ENCODE measurements at regions not wholly inside any gene's neighbourhood (a gene's known extent, or its start where the extent isn't known, plus 50 kb on each side); places are given as distances from the start of the nearest gene placed in this dataset.

- TF ChIP-seq NFIC (IDR thresholded peaks at IDR 0.05) (no peak), YY1 (IDR thresholded peaks at IDR 0.05; ENCODE audit: low read depth) (no peak), ZBTB7A (IDR thresholded peaks at IDR 0.05; ENCODE audit: low read depth) (no peak), REST (IDR thresholded peaks at IDR 0.05; ENCODE audit: low read depth) (no peak), USF1 (IDR thresholded peaks at IDR 0.05) (no peak), MAX (IDR thresholded peaks at IDR 0.05) (no peak), TAF1 (IDR thresholded peaks at IDR 0.05; ENCODE audit: low read depth) (no peak), CREB1 (IDR thresholded peaks at IDR 0.05; ENCODE audit: low read depth) (no peak), EP300 (IDR thresholded peaks at IDR 0.05; ENCODE audit: borderline replicate concordance) (no peak), EGR1 (IDR thresholded peaks at IDR 0.05) (no peak), TEAD4 (IDR thresholded peaks at IDR 0.05) (no peak), FOXM1 (IDR thresholded peaks at IDR 0.05; ENCODE audit: borderline replicate concordance, low read depth) (no peak), CEBPB (IDR thresholded peaks at IDR 0.05) (no peak), TCF12 (IDR thresholded peaks at IDR 0.05; ENCODE audit: low read depth) (no peak), RAD21 (IDR thresholded peaks at IDR 0.05; ENCODE audit: low read depth) (no peak)
These were observed 101.1 kb downstream of the TMEM174 start for GRCh38 chr5:73274121-73274520.

- TF ChIP-seq FOXM1 (IDR thresholded peaks at IDR 0.05; ENCODE audit: borderline replicate concordance, low read depth), result no peak
- TF ChIP-seq ZBTB7A (IDR thresholded peaks at IDR 0.05; ENCODE audit: low read depth), result no peak
- no peak for TF ChIP-seq TEAD4 (IDR thresholded peaks at IDR 0.05)
- TF ChIP-seq EP300 (IDR thresholded peaks at IDR 0.05; ENCODE audit: borderline replicate concordance), result no peak
- no peak for TF ChIP-seq EGR1 (IDR thresholded peaks at IDR 0.05)
- no peak for TF ChIP-seq REST (IDR thresholded peaks at IDR 0.05; ENCODE audit: low read depth)
- TF ChIP-seq CREB1 (IDR thresholded peaks at IDR 0.05; ENCODE audit: low read depth), result no peak
- no peak for TF ChIP-seq MAX (IDR thresholded peaks at IDR 0.05)
These were observed 100.5 kb downstream of the TMEM174 start for GRCh38 chr5:73273379-73274050.

- TF ChIP-seq CREB1 (IDR thresholded peaks at IDR 0.05; ENCODE audit: low read depth) (no peak), YY1 (IDR thresholded peaks at IDR 0.05; ENCODE audit: low read depth) (no peak), TCF12 (IDR thresholded peaks at IDR 0.05; ENCODE audit: low read depth) (no peak), CEBPB (IDR thresholded peaks at IDR 0.05) (no peak), EP300 (IDR thresholded peaks at IDR 0.05; ENCODE audit: borderline replicate concordance) (no peak), TEAD4 (IDR thresholded peaks at IDR 0.05) (no peak), NFIC (IDR thresholded peaks at IDR 0.05) (no peak), USF1 (IDR thresholded peaks at IDR 0.05) (no peak), EGR1 (IDR thresholded peaks at IDR 0.05) (no peak), FOXM1 (IDR thresholded peaks at IDR 0.05; ENCODE audit: borderline replicate concordance, low read depth) (no peak), REST (IDR thresholded peaks at IDR 0.05; ENCODE audit: low read depth) (no peak)
These were observed 99.4 kb downstream of the TMEM174 start for GRCh38 chr5:73272351-73272750.

GRCh38 chr5:73268826-73269225 lies 95.8 kb downstream of the TMEM174 start:
- no peak for TF ChIP-seq ZBTB7A (IDR thresholded peaks at IDR 0.05; ENCODE audit: low read depth)
- TF ChIP-seq NFIC (IDR thresholded peaks at IDR 0.05), result no peak
- no peak for TF ChIP-seq TEAD4 (IDR thresholded peaks at IDR 0.05)
- TF ChIP-seq TCF12 (IDR thresholded peaks at IDR 0.05; ENCODE audit: low read depth), result no peak
- TF ChIP-seq FOXM1 (IDR thresholded peaks at IDR 0.05; ENCODE audit: borderline replicate concordance, low read depth), result no peak
- no peak for TF ChIP-seq YY1 (IDR thresholded peaks at IDR 0.05; ENCODE audit: low read depth)
- no peak for TF ChIP-seq TAF1 (IDR thresholded peaks at IDR 0.05; ENCODE audit: low read depth)
- no peak for TF ChIP-seq USF1 (IDR thresholded peaks at IDR 0.05)

Data from Ishikawa (cell line).